GOT3 (cell line): ENCODE measurements at regions not wholly inside any gene's neighbourhood (a gene's known extent, or its start where the extent isn't known, plus 50 kb on each side); places are given as distances from the start of the nearest gene placed in this dataset.

ENCODE experiments used
- DNase-seq: peaks from one replicate; lab custom pipeline; 2025; ENCODE audit warnings: mixed read lengths; lab: John Stamatoyannopoulos, UW

DNA sequence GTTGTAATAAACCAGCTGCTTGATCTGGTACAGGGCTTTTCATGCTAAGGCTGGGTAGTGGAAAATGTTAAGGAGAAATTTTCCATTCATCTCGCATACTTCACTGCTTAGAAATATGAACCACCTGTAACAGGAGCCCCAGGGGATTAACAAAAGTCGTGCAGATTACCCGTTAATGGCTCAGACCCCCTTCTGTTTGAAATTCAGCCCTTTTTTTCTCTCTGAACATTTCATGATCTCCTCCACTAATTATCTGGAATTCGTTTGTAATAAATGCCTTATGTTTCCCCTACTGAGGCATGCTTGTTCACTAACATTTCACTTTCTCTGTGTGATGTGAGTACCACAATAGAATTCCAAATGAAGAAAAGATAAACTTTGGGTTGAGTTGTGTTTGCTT is 336.4 kb upstream of the HSF2 start:
- DNase-seq, result no peak

DNA sequence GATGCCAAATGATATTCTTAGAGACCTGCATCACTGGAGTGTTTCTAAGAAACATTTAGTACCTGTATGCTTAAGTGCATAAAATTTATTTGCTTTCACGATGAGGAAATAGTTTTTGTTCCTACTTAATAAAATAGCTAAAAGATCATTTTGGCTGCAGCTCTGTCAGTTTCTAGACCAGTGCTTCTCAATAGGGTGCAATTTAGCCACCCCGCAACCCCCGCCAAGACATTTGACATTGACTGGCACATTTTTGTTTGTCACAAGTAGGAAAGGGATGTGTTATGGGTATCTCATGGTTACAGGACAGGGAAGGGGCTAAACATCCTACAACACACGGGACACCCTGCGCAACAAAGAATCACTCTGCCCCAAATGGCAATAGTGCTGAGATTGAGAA is 335.7 kb upstream of the HSF2 start:
- DNase-seq, result no peak

DNA sequence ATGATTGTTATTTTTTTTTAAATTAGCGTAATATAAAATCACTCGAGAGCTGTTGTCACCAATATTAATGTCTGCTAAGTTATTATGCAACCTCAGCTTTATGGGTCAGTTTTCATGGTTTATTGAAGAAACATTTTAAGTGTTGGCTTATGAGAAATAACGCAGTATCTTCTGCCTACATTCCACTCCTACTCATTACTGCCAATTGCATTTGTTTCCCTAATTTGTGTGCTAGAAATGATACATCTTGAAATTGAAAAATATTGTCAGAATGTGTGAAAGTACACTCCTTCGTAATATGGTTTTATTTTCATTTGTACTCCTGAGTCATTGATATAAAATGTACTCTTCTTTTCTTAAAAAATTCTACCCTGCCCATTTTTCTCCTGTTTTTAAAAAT is 333.3 kb upstream of the HSF2 start:
- DNase-seq, result no peak

DNA sequence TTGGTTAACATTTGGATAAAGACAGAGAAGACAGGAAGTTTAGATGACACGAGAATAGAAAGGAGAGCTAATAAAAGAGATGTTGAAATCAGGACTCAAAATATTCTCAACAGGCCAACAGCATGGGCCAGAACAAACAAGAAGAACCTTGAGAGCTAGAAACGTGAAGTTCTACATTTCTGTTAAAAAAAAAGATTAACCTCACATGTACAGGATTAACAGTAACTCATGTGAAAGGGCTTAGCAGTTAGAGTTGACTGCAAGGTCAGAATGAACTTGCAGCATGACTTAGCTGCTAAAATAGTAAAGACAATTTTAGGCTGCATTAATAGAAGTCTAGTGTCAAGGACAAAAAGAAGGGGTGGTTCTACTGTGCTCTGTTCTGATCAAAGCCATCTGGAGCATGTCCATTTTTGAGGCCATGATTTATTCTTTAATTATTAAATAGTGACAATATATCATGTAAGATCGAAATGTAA is 331.1 kb upstream of the HSF2 start:
- no peak for DNase-seq

DNA sequence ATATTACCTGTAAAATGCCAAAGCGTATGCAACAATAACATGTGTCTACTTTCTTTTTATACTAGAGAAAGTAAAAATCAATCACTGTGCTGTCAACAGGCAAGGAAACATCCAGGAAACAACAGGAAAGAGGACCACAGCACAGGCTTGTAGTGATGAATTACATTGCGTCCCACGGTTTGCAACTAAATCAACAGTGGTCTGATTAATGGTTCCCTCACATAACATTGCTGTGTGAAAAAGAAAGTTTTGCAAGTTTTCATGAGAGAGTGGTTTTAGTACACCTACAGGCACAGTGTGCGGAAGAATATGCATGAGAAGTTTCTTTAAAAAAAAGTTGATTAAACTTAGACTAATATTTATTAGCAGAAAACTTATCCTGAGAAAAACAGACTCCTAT is 329.5 kb upstream of the HSF2 start:
- no peak for DNase-seq

DNA sequence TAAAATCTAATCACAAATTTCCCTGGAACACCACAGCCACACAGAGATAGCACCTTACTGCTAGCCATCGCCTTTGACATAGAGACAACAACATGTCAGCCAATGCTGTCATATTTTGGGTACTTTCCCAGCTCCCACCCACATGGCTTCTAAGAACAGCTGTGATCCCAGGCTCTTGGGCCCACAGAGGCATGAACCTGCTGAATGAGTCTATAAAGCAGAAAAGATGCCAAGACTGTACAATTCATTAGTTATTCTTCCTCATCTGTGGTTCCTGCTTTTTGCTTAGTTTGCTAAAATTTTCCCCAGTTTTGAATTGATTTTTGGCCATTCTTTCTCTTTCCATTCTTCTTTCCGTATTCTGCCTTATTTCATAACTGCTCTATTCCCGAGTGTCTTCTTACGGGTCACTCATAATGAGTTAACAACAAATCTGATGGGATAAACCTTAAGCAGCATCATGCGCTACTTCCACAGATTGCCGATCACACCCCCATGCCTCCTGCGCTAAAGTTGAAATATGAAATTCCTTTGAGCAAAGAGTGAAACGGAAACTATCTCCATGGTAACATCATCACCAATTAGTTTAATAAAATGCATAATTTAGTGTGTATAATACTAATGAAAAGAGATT is 327.3 kb upstream of the HSF2 start:
- no peak for DNase-seq

DNA sequence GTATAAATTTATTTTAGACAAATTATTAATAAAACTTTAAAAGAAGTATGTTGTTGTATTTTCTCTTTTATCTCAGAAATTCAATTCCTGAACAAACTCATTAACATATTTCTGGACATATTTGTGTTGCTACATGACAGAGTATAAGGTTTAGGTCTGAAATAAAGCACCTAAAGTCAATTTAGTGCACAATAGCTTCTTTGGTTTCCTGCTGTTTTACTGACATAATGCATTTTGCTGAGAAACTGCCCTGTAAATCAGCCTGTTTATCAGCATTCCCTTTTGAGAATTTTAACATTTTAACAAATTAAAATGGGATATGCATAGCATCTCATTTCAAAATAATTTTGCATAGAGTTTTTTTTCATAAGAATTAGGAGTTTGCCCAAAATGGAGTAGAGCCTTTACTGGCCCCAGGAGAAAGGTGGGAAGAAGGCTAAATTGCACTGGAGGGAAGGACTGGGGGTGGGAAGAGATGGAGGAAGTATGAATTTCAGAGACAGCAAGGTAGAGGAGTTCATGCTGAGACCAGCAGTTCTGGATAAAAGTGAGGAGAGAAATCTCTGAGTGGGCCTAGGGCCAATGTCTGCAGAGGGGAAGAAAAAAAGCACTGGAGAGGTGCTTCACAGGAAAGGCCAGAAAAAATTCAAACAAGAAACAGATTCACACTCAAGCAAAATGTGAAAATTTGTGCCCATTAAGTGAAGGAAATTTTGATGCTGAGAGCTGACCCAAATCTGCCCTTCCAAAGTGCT is 324.2 kb upstream of the HSF2 start:
- DNase-seq, result no peak

DNA sequence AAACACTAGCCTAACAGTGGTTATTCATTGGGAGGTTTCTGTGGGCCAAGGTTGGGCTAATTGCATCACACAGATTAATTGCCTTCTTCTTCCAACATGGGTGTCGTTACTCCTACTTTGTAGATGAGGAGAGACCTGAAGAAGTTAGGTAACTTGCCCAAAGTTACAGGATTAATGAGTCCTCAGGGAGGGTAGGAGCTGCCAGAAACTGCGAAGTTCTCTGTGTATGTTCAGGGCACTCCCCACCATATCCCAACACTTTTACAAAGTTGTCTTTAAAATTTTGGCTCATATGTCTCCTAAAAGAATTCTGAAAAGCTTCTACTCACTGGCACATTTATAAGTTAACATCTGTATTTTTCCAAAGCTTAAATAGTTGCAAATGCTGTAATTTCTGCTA is 323.5 kb upstream of the HSF2 start:
- no peak for DNase-seq

DNA sequence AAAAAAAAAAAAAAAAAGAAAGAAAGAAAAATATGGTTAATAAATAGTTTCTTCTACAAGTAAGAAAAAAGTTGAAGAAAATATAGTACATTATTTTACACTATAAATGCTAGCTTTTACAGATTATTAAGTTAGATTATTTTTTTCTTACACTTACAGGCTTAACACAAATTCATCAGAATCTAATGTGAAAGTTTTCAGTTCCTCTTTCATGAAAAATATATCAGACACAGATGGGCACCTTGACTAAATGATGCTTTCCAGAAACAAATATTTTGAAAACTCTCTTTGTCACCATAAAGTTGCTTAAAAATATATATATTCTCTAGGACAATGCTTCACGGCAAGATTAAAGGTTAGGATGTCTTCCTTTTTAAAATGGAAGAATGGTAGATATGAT is 321.8 kb upstream of the HSF2 start:
- no peak for DNase-seq

DNA sequence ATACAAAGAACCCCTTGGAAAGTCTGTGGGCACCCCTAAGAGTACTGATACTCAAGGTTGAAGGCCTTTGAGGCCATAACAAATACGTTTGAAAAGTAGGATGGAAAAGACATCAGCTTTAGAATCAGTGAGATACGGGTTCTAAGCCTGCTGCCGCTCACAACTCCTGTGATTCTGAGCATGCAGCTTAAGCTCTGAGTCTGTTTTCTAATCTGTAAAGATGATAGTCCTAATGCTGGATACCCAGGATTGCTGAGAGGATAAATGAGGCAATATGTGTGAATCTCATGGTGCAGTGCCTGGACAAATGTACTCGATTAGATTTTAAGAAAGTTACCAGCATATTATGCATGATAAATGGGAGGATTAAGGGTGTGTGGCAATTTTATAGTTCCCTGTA is 321.0 kb upstream of the HSF2 start:
- no peak for DNase-seq

DNA sequence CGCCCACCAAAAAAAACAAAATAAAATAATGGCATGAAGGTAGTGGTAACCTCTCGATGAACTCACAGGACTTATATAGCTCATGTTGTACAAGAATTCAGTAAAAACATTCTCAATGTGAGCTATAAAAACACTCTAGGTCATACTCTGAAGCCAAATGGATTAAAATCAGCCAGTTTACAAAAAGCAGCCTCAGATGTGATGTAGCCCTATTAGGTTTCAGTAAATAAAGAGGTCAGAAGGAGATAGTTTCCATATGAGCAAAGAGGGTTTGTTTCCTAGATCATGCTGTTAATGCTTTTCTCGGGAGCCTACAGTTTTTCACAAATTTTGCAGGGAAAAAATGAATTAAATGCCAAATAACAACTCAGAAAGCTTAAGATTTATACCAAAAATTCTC is 319.5 kb upstream of the HSF2 start:
- no peak for DNase-seq

DNA sequence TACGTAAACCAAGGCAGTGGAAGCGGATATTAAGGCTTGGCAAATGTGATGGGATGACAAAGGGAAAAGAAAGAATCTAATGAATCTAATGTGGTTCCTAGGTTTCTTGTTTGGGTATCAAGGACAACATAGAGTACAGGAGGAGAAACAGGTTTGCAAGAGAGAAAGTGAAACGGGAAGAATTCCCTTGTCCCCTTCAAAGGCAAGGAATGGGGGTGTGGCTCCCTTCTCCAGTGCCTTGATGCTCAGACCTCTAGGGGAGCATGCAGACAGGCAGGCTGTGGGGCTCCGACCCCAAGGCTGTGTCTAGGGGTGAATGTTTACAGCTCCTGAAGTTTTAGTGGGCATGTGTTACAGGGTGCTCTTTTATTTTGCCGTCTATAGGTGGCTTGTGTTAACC is 317.5 kb upstream of the HSF2 start:
- no peak for DNase-seq

DNA sequence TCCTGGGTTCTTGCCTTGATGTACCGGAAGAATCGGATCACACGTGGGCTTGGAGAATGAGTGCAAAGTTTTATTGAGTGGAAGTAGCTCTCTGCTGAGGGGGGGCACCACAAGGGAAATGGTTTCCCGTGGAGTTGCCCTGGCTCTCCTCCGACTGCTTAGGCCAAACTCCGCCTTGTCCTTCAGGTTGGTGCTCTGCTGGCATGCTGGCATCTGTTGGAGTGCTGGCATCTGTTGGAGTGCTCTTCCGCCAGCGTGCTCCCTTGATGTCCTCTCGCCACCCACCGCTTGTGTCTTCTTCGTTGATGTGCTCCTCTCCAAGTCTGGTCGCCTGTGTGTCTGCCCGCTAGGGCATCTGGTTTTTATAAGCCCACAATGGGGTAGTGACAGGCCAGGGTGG is 317.1 kb upstream of the HSF2 start:
- no peak for DNase-seq

DNA sequence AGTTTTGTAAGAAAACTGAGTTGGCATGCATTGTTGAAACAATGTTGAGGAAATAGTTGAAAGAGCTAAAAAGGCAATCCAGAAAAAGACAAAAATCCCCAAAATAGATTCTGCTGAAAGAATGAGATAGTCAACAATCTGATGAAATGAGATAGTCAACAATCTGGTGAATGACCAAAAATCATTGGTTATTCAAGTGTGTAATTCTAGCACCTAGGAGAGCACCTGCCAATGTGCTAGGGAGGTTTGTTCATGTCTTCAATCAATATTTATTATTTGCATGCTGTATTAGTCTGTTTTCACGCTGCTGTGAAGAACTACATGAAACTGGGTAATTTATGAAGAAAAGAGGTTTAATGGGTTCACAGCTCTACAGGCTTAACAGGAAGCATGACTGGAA is 307.1 kb upstream of the HSF2 start:
- no peak for DNase-seq

DNA sequence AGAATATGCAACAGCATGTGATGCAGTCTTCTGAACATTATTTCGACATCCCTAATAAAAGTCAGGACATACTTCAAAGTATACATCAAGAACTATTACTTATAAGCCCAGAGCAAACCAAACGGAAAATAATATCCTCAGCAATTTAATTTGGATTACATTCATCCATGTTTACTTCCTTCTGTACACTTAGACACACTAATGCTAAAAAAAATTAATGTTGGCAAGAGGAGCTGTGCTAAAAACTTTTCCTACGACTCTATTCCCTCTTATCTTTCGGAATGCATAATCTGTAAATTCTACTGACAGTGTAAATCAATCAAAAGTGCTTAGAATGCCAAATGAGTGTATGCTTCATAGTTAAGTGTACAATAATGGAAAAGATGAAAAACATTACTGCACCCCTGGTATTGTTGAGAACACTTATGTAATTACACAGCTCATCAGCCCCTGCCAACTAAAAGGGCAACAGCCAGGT is 301.2 kb upstream of the HSF2 start:
- DNase-seq, result no peak

DNA sequence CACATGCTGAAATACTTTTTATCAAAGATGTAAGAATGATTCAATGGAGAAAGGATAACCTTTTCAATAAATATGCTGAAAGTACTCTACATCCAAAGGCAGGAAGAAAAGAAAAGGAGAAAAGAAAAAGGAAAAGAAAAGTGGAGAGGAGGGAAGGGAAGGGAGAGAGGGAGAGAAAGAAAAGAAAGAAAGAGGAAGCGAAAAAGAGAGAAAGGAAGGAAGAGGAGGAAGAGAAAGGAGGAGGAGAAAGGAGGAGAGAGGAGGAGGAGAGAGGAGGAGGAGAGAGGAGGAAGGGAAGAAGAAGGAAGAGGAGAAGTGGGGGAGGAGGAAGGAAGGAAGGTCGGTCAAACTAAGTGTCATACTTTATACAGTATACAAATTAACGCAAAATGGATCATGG is 297.4 kb upstream of the HSF2 start:
- DNase-seq, result no peak

DNA sequence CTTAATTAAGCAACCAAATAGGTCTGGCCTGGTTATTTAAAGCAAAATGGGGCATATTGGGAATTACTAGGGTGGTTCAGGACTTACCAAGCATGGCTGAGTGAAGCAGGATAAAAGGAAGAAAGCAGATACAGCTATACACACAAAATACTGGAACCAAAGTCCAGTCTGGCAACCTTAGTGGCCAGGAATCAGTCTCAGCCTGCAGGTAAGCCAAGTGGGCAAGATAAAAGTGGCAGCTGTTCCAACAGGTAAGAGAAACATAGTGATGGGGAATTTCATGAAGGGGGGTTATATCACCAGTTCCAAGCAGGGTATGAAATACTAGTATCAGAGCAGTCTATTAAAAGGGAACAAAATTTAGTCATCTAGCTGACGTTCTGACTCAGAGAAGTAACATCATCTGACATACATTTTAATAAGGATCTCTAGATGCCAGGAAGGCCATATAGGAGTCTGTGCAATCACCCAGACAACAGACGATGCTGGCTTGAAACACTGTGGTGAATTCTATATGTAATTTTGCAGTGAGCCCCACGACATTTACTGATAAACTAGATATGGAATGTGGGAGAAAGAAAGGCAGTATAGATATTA is 292.1 kb upstream of the HSF2 start:
- DNase-seq, result no peak

DNA sequence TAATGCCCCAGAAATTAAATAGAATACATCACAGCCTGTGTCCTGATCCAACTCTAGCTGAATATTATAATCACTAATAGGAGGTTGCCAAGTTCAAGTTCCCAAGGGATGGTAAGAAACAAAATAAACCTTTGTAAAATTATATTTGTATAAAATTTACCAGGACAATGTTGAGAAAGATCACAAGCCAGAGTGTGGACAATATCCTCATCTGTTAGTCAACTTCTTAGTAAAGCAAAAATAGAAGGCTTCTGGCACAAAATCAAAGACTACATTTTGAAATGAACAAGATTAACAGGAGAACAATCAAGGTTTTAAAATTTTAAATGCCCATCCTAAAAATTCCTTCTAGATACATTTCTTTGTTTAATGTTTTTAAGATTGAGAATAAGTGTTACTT is 290.4 kb upstream of the HSF2 start:
- no peak for DNase-seq

DNA sequence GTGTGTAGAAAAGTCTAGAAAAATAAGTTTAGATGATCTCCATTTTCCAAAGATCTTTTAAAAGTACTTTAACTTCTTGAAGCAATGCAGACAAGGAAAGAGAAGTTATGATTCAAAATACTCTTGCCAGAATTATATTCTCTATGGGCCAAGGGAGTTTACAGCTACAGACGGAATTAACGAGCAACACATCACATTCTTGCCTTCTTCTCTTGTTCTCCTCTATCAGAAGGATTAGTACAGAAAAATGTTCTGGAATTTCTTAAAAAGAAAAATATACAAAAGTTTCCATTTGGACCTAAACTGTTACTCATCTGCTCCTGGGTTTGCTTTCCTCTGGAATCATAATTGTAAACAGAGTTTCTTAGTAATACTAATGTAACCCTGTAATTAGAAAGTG is 284.7 kb upstream of the HSF2 start:
- DNase-seq, result no peak

DNA sequence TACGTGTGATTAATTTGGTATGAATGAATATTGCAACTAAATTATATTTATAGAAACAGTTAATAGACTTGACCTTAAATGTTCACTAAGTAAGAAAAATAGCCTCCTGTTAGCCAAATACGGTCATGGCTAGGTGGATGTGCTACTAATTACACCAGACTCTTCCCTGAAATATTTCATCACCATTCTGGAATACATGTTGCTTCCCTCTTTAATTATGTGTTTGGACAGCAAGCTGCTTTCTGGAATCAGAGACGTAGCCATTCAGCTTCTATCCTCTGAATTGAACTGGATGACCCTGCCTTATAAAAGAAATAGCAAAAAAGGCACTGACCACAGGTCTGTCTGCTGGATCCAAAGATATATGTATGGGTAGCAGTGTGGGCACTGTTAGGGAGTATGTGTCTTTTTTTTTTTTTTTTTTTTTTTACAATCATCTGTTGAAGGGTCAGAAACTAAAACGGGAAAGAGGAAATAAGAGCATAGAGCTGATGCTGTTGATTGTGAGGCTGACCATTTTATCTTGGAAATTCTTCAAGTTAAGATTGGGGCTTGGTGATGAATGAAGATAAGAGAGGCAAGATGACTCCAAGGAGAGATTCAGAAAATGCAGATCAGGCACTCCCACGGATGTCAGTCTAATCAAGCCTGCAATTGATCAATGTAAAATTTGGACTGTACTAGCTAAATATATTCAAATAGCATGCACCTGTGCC is 283.2 kb upstream of the HSF2 start:
- no peak for DNase-seq

DNA sequence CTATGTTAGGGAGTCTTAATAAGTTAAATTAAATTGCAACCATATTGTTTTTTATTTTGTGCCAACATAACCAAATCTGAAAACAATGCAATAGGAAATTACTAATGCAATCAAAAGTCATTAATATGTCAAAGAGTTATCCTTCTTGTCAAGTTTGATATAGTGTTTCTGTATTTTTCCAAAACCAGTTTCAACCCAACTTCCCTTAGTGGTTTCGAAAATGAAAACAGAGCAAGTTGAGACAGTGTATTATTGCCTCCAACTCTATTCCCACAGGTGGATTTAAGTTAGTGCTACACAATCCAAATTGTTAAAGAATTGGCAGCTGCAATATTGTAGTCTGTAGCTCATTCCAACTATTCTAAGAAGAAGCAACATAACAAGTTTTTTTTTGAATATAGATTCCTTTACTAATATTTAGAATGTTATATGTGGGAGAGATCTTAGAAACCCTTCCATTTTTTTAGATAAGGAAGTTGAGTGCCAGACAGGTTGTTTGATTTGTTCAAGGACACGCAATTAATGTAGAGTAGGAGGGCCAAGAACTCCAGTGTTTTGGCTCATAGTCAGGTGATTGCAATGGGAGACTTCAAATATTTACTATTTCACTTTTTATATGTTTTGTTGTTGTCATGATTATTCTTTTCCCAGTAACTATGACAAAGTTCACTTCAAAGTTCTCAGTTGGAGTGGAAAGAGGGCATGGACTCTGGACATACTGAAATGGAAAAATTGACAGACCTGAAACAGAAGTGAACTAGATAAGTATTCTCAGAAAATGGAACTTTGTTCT is 282.4 kb upstream of the HSF2 start:
- DNase-seq, result no peak

DNA sequence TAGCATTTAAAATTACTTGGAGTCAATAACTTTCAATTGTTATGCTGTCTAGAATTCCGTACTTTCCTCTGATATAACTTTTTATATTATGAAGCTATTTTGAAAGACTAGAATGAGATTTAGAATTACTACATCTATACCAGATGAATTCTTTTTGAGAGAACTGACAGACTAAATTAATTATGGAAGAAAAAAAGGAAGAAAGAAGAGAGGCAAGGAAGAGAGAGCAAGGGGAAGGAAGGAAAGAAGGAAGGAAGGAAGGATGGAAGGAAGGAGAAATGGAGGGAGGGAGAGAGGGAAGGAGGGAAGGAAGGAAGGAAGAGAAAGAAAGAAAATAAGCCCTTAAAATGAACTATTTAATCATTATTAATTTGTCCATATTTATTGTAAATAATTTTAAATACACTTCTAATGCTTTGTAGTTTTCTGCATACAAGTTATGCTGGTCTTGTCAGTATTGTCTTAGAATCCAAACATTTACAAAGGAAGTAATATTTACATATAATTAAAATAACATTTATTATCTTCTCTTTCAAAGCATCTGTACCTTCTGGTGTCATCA is 280.4 kb upstream of the HSF2 start:
- DNase-seq, result no peak
